SKM-1 (cell line): ENCODE measurements at regions not wholly inside any gene's neighbourhood (a gene's known extent, or its start where the extent isn't known, plus 50 kb on each side); places are given as distances from the start of the nearest gene placed in this dataset.
"Not testable (repeated sequence)": the region's sequence is repeated elsewhere in the genome, so short reads cannot be mapped to it uniquely, and the experiment has no call there.

Experiments
- DNase-seq: peaks from one replicate; lab custom pipeline; 2025; ENCODE audit not compliant: unreplicated experiment; lab: John Stamatoyannopoulos, UW

DNA sequence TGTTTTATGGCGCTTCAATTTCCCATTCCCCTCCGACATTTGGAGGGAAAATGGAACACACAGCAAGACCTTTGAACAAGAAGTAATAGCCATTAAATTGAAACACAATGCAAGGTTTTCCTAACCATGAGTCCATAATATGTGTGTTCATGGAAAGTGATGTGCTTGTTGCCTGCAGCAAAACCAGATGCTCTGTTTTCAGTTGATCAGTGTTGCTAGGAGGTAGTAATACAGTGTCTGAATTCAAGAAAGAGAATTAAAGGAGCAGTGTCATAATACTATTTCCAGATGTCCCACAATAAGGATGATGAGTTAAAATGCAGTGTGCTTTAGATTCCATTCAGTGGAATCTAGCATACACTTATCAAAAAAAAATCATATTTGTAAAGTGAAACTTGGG is 637.4 kb upstream of the API5 start:
- DNase-seq = no peak

DNA sequence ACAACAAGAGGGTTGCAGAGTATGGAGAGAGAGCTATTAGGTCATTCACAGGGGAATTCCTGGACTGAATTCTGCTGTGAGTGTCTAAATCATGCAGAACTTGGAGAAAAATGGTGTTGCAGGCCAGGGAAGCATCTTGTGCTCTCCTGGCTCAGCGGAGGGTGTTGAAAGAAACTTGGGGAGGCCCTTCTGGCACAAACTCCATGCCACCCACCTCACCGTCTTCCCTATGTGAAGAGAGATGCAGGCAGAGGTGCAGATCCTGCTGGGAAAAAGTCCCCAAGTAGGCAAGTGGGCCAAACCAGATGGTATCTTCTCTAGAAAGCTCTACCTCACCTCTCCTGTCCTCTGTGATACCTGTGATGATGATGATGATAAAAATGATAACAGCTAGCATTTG is 604.3 kb upstream of the API5 start:
- no peak for DNase-seq

DNA sequence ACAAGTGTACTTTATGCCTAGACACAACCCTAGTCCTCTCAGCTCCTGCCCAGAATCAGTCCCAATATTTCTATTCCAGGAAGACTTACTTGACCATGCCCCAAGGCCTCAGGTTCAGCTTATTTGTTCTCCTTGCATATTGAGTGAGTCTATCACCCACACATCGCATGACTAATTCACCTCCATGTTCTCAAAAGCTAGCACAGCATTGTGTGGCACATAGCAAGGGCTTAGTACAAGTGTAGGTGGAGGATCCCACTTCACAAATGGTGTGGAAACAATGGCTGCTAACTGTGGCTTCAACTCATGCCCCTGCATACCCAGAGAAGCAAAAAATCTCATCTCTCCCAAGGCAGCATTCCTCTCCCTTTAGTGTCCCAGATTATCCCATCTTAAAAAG is 602.6 kb upstream of the API5 start:
- no peak for DNase-seq

DNA sequence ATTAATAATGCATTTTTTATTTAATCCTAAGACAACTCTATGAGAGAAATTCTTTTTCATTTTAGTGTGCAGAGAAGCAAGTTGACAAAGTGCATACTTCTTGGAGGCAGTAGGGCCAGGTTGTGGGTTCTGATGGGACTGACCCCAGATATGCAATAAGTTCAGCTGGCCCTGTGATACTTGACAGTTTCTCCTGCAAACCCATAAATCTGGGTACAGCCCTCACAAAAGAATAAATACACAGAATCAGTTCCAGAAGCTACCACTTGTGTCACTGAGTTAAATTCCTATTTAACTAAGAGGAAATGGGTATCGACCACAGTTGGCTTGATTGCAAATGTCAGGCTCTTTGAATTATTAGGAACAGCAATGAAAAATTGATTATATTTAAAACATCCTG is 598.5 kb upstream of the API5 start:
- no peak for DNase-seq

DNA sequence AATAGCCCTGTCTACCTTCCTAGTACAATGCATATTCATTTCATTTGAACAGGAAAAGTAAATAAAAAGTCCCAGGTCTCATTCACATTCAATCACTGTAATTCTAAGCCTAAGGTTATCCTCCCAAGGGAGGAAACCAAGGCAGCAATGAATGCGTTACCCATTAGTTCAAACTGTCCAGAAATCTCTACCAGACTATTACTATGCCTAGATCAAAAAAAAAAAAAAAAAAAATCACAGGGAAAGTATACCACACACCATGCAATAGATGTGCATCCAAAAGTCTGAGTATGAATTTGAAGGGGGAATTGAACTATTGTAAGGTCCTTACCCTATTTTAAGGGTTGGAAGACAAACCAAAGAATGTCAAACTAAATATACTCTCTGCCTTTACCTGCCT is 598.0 kb upstream of the API5 start:
- no peak for DNase-seq

DNA sequence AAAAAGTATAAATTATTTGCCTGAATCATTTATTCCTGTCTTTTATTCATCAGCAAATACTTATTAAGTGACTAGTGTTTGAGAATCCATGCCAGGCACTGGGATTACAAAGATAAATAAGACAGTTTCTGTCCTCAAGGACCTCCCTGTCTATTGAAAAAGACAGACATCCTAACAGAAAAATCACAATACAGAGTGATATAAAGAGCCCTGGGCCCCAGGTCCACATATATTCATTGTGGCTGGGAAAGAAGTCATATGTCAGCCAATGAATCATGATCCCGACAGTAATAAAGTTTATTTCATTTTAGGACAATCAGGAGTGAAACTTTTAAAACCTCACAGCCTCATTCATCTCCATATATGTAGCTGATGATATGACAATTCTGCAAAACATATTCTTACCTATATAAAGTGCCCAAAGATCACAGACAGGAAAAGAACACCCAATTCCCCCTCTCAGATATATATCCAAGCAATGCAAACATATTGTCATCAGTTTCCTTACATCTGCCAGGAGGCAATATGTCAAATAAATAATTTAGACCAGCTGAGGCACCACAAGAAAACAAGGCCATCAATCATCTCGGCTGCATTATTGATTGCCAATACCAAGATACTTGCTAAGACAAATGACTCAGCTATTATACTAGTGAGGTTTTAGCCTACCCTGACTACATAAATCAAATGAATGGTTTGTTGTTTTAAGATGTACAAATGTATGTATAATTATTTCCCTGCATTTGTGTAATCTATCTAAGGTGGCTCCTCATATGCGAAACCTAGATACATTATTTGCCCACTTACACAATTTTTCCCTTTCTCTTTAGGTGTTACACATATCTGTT is 590.9 kb upstream of the API5 start:
- DNase-seq = no peak

DNA sequence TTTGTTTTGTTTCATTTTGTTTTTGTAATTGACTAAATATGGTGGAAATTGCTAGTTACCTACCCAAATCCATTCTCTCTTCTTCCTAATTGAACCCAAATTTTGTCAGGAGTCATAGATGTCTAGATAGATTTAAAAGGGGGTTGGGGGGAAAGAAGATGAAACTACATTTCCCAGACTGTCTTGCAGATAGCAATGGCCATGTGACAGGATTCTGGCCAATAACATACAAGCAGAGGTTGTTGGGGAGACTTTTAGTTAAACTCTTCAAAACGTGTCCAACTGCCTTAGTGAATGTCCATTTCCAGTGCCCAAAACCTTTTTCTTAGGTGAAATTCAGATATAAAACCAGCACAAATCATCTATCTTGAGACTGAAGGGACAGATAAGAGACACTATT is 583.9 kb upstream of the API5 start:
- DNase-seq = no peak

DNA sequence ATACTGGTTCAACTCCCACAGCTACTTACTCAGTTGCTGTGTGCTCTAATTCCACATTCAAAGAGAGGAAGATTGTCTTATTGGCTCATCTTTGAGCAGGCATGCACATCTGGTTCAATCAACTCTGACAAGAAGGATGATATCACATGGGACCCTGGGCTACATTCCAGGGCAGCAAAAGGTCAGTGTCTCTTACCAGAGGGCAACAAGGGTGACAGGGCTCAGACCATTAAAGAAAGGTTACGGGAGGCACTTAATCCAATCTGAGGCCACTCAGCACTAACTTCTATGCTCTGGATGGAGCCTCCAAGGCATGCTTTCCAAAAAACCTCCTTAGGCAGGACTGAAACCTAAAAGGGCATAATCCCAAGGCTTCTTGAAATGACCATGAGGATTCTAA is 549.4 kb upstream of the API5 start:
- no peak for DNase-seq

DNA sequence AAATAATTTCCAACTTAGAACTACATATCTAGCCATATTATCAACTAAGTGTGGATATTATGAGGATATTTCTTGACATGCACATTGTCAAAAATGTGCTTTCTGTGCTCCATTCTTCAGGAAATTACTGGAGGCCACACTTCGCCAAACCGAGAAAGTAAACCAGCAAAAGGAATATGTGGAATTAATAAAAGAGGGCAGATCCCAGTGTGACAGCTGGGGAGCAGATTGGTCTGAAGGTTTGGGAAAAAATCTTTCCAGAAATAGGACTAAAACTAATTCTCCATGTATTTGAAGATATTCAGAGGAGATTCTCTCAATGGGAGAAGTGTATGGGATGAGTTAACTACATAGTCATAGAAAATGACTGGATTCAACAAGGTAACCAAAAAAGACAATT is 546.9 kb upstream of the API5 start:
- no peak for DNase-seq

DNA sequence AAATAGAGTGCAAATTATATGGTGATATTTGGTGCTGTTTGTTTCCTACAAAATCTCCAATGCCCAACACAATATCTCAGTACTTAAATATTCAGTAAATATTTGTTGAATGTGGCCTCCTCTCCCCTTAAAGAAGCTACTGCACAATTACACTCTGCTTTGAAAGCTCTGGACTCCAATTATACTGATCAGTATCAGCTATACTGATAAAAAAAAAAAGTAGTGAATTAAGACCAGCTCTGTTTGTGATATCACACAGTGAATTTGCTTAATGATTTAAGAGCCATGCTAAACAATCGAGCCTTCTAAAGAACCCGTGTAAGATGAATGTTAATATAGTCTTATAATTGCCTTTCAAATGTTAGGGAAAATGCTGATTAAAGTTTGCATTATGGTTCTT is 543.2 kb upstream of the API5 start:
- no peak for DNase-seq

DNA sequence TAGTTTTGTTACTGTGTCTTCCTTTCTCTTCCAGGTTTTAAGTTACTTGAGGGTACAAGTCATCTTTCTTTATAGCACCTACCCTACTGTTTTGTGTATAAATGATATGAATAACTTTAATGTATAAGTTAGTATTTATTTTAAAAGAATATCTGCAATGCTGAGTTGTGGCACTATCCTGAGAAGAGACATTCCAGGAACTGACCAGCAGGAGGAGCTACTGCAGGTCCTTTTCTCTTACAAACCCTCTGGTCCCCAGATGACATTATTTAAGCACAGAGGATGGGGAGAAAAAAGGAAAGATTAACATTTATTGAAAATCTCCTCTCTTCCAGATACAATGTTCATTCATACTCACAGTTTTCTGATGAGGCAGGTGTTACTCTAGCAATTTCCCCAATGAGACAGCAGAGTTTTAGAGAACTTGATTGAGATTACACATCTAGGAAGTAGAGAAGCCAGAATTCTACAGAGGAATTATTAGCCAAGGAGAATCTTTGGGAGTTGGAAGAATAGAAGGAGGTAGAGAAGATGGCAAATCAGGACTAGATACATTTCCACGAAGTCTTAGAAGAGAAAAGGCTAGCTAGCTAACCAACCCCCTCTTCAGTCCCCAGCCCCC is 541.2 kb upstream of the API5 start:
- DNase-seq = peak; percentile 12

DNA sequence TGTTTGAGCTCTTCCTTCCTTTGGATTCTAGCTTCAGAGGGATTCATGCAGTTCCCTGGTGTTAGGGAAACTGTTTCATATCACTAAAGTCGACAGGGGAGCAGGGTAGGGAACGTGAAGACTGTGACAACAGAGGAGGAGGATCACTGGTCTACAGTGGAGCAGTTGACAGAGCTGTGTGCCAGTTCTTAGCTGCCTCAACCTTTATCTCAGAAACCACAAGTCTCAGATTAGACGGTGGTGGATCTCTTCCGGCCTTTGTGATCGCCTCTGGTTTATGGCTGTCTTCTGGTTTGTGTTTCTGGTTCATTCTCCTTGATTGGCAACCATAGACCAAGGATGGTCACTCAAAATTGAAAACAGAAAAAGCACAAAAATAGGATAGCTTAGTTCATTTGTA is 538.9 kb upstream of the API5 start:
- no peak for DNase-seq

DNA sequence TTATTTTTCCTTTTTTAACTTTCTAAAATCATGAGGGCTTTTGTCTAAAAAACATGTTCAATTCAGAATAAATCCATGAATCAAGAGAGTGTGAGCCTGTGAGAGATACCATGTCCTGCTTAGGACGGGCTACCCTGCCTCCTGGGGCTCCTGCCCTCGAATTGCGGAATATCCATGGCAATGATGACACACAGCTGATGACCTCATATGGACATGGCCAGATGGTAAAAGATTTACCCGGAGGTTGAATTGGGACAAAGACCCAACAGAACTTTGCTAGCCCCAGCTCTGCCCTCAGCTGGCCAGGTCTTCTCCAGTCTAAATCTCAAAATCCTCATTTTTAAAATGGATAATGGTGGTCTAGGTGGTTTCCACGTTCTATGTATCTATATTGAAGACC is 538.1 kb upstream of the API5 start:
- no peak for DNase-seq

DNA sequence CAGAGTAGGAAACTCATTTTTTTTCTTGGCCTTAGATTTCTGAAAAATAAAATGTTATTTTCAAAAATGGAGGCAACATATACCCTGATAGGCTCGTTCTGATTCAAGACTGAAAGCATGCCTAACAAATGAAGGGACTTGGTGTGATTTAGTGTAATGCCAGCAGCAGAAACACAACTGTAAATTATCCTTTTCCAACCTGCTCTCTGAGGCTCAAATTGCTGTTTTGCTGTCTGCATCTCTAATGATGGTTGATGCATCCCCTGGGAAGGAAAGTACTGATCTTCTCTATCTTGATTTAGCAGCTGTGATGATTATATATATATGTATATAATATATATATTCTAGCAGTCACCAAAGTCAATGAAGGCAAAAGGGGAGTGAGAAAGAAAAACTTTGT is 537.2 kb upstream of the API5 start:
- no peak for DNase-seq

DNA sequence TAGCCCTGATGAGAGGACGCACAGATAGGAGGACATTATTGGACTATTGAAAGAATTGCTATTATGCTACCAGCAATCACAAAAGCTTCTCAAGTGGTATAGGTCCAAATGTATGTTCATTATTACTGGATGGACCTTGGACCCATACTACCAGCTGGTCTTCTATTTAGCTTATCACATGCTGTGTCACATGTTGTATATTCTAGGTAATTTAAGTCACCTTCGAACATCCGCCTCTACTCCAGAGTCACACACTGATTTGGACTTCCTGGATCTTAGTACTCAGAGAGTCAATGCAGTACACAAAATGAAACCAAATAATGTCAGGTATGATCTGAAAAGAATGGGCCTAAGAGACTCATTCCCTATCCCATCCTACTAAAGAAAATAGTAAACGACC is 534.0 kb upstream of the API5 start:
- DNase-seq = no peak

DNA sequence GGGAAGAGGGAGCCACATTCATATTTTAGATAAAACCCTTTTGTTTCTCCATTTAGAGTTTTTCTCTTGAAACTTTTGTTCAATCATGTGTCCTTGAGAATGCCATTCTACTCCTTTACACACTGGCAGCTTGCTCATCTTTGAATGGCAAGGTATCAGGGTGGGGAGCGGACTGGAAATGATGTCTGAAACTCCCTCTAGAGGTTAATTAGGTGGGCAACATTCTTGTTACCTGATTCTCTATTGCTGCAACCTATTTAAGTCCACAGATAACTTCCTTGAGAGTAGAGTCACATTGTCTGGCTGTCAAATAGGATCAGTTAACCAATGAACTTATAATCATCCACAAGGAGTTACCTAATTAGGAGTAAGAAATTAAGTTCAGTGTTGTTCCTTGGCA is 533.6 kb upstream of the API5 start:
- DNase-seq = no peak

DNA sequence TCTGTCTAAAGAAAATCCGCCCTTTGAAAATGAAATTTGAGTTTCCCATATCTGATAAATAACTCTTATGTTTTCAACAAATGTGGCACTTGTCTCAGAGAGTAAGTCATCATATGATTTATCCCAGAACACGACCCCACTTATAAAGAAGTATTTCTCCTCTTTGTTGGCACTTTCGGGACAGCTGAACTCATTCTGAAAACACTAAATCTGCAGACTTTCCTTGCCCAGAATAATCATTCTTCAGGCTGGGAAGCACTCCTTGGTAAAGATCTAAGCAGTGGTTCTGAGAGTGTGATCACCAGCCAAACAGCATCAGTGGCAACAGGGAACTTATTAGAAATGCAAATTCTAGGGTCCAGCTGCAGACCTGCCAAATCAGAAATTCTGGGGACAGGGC is 532.2 kb upstream of the API5 start:
- DNase-seq = no peak

DNA sequence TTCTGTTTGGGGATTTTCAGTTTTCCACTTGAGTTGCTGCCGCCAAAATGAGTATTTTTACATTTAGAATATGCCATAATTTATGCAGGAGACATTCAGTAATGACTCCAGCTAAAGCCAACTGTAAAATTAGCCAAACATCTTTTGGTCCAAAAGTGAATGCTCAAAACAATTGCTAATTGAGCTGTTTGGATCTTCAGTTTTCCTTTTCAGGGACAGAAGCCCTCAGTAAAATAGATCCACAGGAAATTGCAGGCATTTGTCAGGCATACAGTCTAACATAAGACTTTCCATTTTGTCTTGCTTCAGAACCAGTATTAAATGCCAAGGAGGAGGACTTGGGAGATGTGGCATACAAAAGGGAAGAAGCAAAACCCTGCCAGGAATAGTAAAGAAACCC is 524.8 kb upstream of the API5 start:
- no peak for DNase-seq

DNA sequence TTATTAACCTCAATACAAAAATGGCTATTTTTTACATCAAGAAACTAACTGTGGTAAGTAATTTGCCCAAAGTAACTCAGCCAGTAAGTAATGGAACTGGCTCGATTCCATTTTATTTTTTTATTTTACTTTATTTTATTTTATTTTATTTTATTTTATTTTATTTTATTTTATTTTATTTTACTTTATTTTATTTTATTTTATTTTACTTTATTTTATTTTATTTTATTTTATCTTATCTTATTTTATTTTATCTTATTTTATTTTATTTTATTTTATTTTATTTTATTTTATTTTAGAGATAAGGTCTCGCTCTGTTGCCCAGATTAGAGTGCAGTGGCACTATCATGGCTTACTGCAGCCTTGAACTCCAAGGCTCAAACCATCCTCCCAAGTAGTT is 516.3 kb upstream of the API5 start:
- DNase-seq = not testable (repeated sequence)

DNA sequence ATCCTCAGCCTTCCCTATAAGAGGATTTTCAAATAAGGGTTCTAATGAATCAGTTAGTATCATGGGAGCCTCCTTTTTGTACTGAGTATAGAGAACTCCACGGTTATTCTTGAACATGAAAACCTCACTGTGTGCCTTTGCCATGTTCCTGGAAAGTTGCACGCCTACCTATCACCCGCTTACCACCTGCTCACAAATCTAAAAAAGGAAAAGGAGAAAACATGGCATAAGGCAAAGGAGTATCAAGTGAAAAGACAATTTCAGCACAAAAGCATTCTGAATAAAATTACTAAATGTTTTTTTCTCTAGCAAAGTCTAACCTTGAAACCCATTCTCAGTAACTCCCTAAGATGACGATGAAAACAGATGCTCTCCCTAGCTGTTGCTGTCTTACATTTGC is 511.8 kb upstream of the API5 start:
- DNase-seq = no peak

DNA sequence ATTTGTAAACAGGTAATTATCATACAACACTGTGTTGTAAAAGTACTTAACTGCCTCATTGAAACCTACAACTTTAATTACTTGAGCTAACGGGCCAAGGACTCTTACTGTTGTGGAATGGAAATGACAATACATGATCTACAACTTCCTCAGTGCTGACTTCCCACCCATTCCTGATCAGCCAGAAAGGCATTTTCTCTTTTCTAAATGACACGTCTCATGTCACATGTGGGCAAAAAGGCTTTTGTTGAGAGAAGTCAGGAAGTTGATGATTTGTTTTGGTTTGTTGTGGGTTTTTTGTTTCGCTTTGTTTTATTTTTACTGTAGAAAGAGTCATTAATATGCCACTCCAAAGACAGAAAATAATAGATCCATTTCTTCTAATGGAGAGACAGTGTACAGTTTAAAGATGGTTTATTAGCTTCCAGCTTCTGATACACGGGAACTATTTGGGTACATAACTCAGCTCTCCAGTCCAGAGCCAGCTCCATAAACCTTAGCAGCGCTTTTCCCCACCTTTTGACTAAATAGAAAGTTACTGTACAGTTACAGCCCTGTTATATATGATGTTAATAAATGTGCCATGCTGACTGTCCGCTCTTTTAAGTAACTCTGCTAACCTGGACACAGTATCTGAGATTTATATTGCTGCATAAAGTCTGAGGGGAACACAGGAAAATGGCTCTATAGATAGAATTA is 509.4 kb upstream of the API5 start:
- DNase-seq = no peak

DNA sequence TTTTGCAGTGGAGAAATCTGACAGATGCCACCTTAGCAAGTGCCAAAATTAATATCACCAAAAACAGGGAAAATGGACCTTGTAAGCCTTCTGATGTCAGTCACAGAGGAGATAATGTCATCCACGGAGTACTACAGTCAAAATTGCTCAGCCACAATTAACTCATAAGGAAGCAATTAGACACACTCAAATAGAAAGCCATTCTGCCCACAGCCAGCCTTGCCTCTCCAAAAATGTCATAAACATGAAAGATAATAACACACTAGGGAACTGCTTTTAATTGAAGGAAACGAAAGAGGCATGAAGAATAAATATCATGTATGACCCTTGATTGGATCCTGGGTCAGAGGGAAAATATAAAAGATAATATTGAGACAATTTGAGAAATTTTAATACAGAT is 505.6 kb upstream of the API5 start:
- no peak for DNase-seq
